Body of pancreas (tissue), 4 donors: ENCODE measurements at regions not wholly inside any gene's neighbourhood (a gene's known extent, or its start where the extent isn't known, plus 50 kb on each side); places are given as distances from the start of the nearest gene placed in this dataset.

Source experiments
- CTCF ChIP-seq, 7 experiments: fragments of 450-650 bp in 4 of 7; fragments of 200-600 bp in 3 of 7; sonication (generic) in 3 of 7; IDR thresholded peaks; one replicate each; pipeline ENCODE4 v1.5.1; 2016 to 2019; ENCODE audit warnings: antibody characterized with exemption in 7 of 7
- POLR2A ChIP-seq, 3 donors: fragments of 450-650 bp; IDR thresholded peaks; one replicate each; pipeline ENCODE4 v1.6.1; 2016; ENCODE audit warnings: antibody characterized with exemption in 3 of 3, mild to moderate bottlenecking in 2 of 3

GRCh38 chr4:71126719-71127118, 133.3 kb downstream of the DCK start:
- TF ChIP-seq CTCF (IDR thresholded peaks at IDR 0.05) (no peak), POLR2A (IDR thresholded peaks at IDR 0.05) (no peak)
